ENCODE measurements at regions not wholly inside any gene's neighbourhood (a gene's known extent, or its start where the extent isn't known, plus 50 kb on each side); places are given as distances from the start of the nearest gene placed in this dataset.

GRCh38 chr2:36027616-36028015 lies 328.0 kb upstream of the CRIM1 start:
- H3K4me3 ChIP-seq (ENCODE audit: low read depth, low read length) = no peak overlapping the region
- no peaks in the 10 kb centered on the region for H3K4me1 ChIP-seq
- H3K36me3 ChIP-seq = no peaks in the 10 kb centered on the region
- no peaks in the 10 kb centered on the region for H3K27me3 ChIP-seq
- TF ChIP-seq CTCF (IDR thresholded peaks at IDR 0.05; ENCODE audit: low read depth, low read length) = no peak
- no peak for DNase-seq
- no peaks in the 10 kb centered on the region for H3K9me3 ChIP-seq

- no peak for DNase-seq
- H3K4me3 ChIP-seq (ENCODE audit: low read depth, low read length) = no peak overlapping the region
- H3K9me3 ChIP-seq = no peaks in the 10 kb centered on the region
- no peak for TF ChIP-seq CTCF (IDR thresholded peaks at IDR 0.05; ENCODE audit: low read depth, low read length)
- no peaks in the 10 kb centered on the region for H3K4me1 ChIP-seq
- no peaks in the 10 kb centered on the region for H3K36me3 ChIP-seq
- H3K27me3 ChIP-seq = no peaks in the 10 kb centered on the region
These were observed 342.5 kb upstream of the CRIM1 start for GRCh38 chr2:36013064-36013463.

GRCh38 chr2:36006444-36006843 lies 349.1 kb upstream of the CRIM1 start:
- Histone ChIP-seq H3K36me3 (no peaks in the 10 kb centered on the region), H3K4me1 (no peaks in the 10 kb centered on the region), H3K4me3 (ENCODE audit: low read depth, low read length) (no peak overlapping the region), H3K9me3 (no peaks in the 10 kb centered on the region), H3K27me3 (no peaks in the 10 kb centered on the region)
- DNase-seq = no peak
- TF ChIP-seq CTCF (IDR thresholded peaks at IDR 0.05; ENCODE audit: low read depth, low read length) = no peak

GRCh38 chr2:36002941-36003340 lies 352.6 kb upstream of the CRIM1 start:
- Histone ChIP-seq H3K36me3 (no peaks in the 10 kb centered on the region), H3K9me3 (no peaks in the 10 kb centered on the region), H3K4me3 (ENCODE audit: low read depth, low read length) (no peak overlapping the region), H3K4me1 (no peaks in the 10 kb centered on the region), H3K27me3 (no peaks in the 10 kb centered on the region)
- no peak for TF ChIP-seq CTCF (IDR thresholded peaks at IDR 0.05; ENCODE audit: low read depth, low read length)
- no peak for DNase-seq

GRCh38 chr2:35997488-35997887 lies 358.1 kb upstream of the CRIM1 start:
- Histone ChIP-seq H3K4me3 (ENCODE audit: low read depth, low read length) (no peak overlapping the region), H3K4me1 (no peaks in the 10 kb centered on the region), H3K9me3 (no peaks in the 10 kb centered on the region), H3K27me3 (no peaks in the 10 kb centered on the region), H3K36me3 (no peaks in the 10 kb centered on the region)
- TF ChIP-seq CTCF (IDR thresholded peaks at IDR 0.05; ENCODE audit: low read depth, low read length) = no peak
- DNase-seq = no peak

GRCh38 chr2:35989503-35989902 lies 366.1 kb upstream of the CRIM1 start:
- Histone ChIP-seq H3K27me3 (no peaks in the 10 kb centered on the region), H3K4me3 (ENCODE audit: low read depth, low read length) (no peak overlapping the region), H3K9me3 (no peaks in the 10 kb centered on the region), H3K36me3 (no peaks in the 10 kb centered on the region), H3K4me1 (no peaks in the 10 kb centered on the region)
- TF ChIP-seq CTCF (IDR thresholded peaks at IDR 0.05; ENCODE audit: low read depth, low read length) = no peak
- no peak for DNase-seq
